SK-N-MC (cell line): ENCODE measurements at regions not wholly inside any gene's neighbourhood (a gene's known extent, or its start where the extent isn't known, plus 50 kb on each side); places are given as distances from the start of the nearest gene placed in this dataset.

Source experiments
- EZH2 ChIP-seq: fragments of 200-600 bp; sonication (generic); IDR thresholded peaks from one replicate; pipeline ENCODE4 v1.6.1; 2017; ENCODE audit warnings: antibody characterized with exemption
- FOXP2 ChIP-seq: optimal IDR thresholded peaks from 2 replicates; pipeline ENCODE3; 2011; ENCODE audit warnings: mild to moderate bottlenecking, moderate library complexity; ENCODE audit not compliant: insufficient read depth; ENCODE audit errors: extremely low read length, control extremely low read depth
- POLR2AphosphoS5 ChIP-seq: IDR thresholded peaks from 2 replicates; pipeline ENCODE4 v1.6.1; 2012; ENCODE audit warnings: mild to moderate bottlenecking, low read depth, low read length, borderline replicate concordance

- TF ChIP-seq POLR2AphosphoS5 (no peak), EZH2 (no peak), FOXP2 (no peak)
Observed at GRCh38 chr6:134481966-134482365, 164.1 kb upstream of the SGK1 start.
